ENCODE measurements at regions not wholly inside any gene's neighbourhood (a gene's known extent, or its start where the extent isn't known, plus 50 kb on each side); places are given as distances from the start of the nearest gene placed in this dataset.

DNA sequence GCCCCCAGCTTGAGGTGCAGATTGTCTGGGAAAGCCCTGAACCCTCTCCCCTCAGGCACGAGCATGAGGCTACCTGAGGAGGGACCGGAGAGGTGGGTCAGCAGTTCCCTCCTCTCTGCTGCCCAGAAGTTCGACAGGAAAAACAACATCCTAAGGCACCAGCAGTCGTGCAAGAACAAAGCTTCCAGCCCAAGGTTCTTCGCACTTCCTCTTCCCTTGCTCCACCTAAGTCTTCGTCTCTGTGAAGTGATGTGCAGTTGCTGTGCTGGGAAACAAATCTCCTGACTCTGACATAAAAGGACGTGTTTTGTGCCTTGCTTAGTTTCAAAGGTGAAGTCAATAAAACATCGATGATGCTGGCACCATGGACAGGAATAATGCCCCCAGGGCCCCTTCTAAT lies 173.3 kb downstream of the USP12 start:
- TF ChIP-seq, protein P1, sequence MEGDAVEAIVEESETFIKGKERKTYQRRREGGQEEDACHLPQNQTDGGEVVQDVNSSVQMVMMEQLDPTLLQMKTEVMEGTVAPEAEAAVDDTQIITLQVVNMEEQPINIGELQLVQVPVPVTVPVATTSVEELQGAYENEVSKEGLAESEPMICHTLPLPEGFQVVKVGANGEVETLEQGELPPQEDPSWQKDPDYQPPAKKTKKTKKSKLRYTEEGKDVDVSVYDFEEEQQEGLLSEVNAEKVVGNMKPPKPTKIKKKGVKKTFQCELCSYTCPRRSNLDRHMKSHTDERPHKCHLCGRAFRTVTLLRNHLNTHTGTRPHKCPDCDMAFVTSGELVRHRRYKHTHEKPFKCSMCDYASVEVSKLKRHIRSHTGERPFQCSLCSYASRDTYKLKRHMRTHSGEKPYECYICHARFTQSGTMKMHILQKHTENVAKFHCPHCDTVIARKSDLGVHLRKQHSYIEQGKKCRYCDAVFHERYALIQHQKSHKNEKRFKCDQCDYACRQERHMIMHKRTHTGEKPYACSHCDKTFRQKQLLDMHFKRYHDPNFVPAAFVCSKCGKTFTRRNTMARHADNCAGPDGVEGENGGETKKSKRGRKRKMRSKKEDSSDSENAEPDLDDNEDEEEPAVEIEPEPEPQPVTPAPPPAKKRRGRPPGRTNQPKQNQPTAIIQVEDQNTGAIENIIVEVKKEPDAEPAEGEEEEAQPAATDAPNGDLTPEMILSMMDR (IDR thresholded peaks at IDR 0.05; ENCODE audit: low read depth, low read length, missing control alignments) = no peak
- H3K4me3 ChIP-seq (ENCODE audit: low read depth, low read length) = no peak overlapping the region
- DNase-seq (ENCODE audit: low read depth) = no peak

DNA sequence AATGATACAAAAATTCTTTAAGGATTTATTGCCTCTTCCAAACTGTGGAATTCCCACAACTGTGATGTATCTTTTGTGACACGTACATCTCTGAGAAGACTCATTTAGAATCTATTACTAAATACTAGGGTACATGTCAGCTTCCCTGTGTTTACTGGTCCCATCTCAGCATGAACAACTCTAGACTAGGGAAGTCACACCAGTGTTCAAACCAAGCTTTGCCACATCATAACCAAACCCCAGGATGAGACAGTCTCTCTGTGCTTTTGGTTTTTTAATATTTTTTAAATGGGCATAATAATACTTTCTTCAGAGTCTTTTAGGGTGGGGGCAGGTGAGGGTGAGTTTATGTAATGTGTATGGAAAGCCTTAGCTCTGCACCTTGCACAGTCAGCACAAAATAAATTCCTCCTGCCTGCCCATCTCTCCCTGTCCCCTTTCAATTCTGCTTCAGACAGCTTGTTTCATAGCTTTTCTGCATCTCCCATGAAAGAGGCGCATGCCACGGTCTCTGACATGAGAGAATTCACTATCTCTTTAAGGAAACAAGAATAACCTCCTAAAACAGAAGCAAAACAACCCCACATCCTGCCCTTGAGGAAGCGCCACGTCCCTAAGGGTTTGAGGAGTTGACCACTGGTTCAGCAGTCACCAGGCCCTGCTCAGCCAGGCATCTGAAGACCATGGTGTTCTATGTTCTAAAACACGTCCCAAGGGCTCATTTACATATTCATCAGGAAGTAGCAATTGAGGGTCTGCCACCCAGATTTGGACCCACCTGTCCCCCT lies 174.5 kb downstream of the USP12 start:
- TF ChIP-seq, protein P1 (IDR thresholded peaks at IDR 0.05; ENCODE audit: low read depth, low read length, missing control alignments) = no peak
- H3K4me3 ChIP-seq (ENCODE audit: low read depth, low read length) = no peak overlapping the region; the same call in 1 of the 2 replicates
- peak; percentile 47 for DNase-seq (ENCODE audit: low read depth)

DNA sequence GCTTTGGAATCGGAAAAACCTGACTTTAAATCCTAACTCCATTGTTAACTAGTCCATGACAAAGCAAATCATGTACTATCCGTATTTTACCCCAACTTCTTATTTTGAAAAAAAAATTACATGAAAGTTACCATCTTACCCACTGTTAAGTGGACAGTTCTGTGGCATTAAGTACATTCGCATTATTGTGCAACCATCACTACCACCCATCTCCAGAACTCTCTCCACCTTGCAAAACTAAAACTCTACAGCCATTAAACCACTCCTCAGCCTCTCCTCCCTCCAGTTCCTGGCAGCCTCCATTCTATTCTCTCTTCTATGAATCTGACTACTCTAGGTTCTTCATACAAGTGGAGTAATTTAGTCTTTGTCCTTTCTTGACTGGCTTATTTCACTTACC lies 176.5 kb downstream of the USP12 start:
- no peak for DNase-seq (ENCODE audit: low read depth)
- TF ChIP-seq, protein P1 (IDR thresholded peaks at IDR 0.05; ENCODE audit: low read depth, low read length, missing control alignments) = no peak

DNA sequence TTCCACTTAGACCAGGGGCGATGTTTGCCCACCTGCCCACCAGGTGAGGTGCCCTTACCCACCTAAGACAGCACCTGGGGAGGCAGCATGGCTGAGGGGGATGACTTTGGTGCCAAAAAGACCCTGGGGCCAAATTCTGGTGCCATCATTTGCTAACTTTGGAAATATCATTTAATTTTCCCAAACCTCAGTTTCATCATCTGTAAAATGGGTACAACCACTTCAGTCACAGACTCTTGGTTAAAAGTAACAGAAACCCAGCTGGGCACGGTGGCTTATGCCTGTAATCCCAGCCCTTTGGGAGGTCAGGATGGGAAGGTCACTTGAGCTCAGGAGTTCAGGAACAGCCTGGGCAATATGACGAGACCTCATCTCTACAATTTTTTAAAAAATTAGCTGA lies 177.8 kb downstream of the USP12 start:
- no peak for DNase-seq (ENCODE audit: low read depth)
- no peak overlapping the region for H3K4me3 ChIP-seq (ENCODE audit: low read depth, low read length)
- TF ChIP-seq, protein P1 (IDR thresholded peaks at IDR 0.05; ENCODE audit: low read depth, low read length, missing control alignments) = no peak

More for the DNA sequence above, 176.5 kb downstream of the USP12 start:
- H3K4me3 ChIP-seq (ENCODE audit: low read depth, low read length) = no peak overlapping the region

DNA sequence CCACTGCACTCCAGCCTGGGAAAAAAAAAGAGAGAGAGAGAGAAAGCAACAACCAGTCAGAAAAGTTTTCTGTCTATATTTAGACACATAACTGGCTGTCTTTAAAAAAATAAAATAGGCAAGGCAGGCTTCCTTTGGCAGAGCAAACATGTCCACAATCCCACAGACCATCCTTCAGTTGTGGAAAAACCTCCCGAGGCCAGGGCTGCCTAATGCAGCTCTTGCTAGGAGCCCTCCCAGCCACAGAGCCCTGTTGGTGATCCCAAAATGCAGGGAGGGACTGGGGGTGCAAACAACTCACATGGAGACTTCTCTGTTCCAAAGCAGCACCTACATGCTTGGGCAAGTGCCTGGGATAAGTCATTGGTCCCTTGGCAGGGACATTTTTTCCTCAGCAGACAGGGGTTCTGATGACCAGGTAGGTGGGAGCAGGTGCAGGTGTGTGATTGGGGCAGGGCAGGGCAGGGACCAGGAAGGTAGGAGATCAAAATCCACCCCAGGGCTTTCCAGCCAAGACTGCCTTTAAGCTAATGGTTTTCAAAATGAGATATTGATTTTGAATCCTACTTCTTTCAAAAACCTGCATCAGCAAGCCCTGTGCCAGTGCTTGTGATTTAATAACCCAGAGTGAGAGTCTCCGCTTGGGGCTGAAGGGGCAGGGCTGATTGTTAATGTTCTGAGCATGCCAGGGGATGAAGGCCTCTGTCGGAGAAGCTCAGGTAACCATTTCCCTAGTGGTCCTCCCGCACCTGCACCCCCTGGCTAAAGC lies 178.5 kb downstream of the USP12 start:
- no peak overlapping the region for H3K4me3 ChIP-seq (ENCODE audit: low read depth, low read length)
- TF ChIP-seq, protein P1 (IDR thresholded peaks at IDR 0.05; ENCODE audit: low read depth, low read length, missing control alignments) = no peak
- no peak for DNase-seq (ENCODE audit: low read depth)

DNA sequence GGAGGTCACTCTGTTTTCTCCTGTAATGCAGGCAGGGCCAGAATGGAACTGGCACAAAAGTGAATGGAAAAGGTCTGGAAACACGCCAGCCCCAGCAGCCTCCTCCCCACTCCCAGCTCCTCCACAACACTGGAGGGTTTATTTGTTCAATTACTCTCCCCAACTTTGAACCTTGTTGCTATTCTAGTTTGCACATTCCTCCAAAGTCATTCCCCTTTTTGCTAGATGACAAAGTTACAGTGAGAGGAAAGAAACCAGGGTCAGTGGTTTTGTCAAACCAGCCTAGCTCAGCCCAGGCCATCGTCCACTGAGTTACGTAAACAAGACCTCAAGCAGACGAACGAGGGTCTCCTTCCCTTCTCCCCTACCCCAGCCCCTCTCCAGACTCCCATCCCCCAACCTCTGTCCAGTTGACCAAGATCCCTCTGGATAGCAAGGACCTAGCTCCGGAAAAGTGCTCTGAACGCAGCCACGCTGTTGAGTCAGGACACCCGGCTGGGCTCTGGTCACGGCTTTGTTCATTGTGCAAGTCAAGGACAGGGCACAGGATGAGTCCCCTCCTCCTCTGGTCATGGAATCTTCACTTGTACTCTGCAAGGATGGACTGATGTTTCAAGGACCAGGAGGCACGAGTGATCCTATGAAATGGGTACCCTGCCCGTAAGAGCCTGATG lies 180.0 kb downstream of the USP12 start:
- TF ChIP-seq, protein P1 (IDR thresholded peaks at IDR 0.05; ENCODE audit: low read depth, low read length, missing control alignments) = no peak
- H3K4me3 ChIP-seq (ENCODE audit: low read depth, low read length) = no peak overlapping the region
- no peak for DNase-seq (ENCODE audit: low read depth)
